AG09309 (cell line): ENCODE measurements at regions not wholly inside any gene's neighbourhood (a gene's known extent, or its start where the extent isn't known, plus 50 kb on each side); places are given as distances from the start of the nearest gene placed in this dataset.
"Not testable (repeated sequence)": the region's sequence is repeated elsewhere in the genome, so short reads cannot be mapped to it uniquely, and the experiment has no call there.

ENCODE experiments used
- DNase-seq: peaks from one replicate; pipeline ENCODE4 v3.0.0-alpha.2; 2010; ENCODE audit warnings: low read depth
- H3K4me3 ChIP-seq: 2 replicates; pipeline ENCODE4 v1.5.1; 2011; ENCODE audit warnings: mild to moderate bottlenecking, low read depth, low read length, moderate library complexity; ENCODE audit not compliant: control insufficient read depth
- CTCF ChIP-seq: IDR thresholded peaks from 2 replicates; pipeline ENCODE4 v1.5.1; 2011; ENCODE audit warnings: mild to moderate bottlenecking, low read depth, low read length, inconsistent platforms; ENCODE audit not compliant: insufficient read depth, control insufficient read depth; ENCODE audit errors: missing control alignments

- DNase-seq: no peak
- no peak for TF ChIP-seq CTCF
- H3K4me3 ChIP-seq: no peak overlapping the region
These were observed 423.1 kb downstream of the TOX3 start for GRCh38 chr16:52123842-52124241.

- no peak for TF ChIP-seq CTCF
- no peak for DNase-seq
- no peak overlapping the region for H3K4me3 ChIP-seq
These were observed 423.7 kb downstream of the TOX3 start for GRCh38 chr16:52123061-52123839.

- no peak overlapping the region for H3K4me3 ChIP-seq
- no peak for DNase-seq
- TF ChIP-seq CTCF: no peak
These were observed 429.8 kb downstream of the TOX3 start for GRCh38 chr16:52117171-52117570.

- H3K4me3 ChIP-seq: no peak overlapping the region
- no peak for DNase-seq
- no peak for TF ChIP-seq CTCF
These were observed 432.6 kb downstream of the TOX3 start for GRCh38 chr16:52114379-52114778.

GRCh38 chr16:52113533-52114183 lies 433.3 kb downstream of the TOX3 start:
- no peak for TF ChIP-seq CTCF
- no peak for DNase-seq

GRCh38 chr16:52104993-52105392 lies 441.9 kb downstream of the TOX3 start:
- not testable (repeated sequence) for H3K4me3 ChIP-seq, DNase-seq

More at GRCh38 chr16:52113533-52114183, 433.3 kb downstream of the TOX3 start:
- no peak overlapping the region for H3K4me3 ChIP-seq

GRCh38 chr16:52103791-52104190 lies 443.2 kb downstream of the TOX3 start:
- TF ChIP-seq CTCF: no peak
- no peak for DNase-seq
- no peak overlapping the region for H3K4me3 ChIP-seq
